ENCODE measurements at regions not wholly inside any gene's neighbourhood (a gene's known extent, or its start where the extent isn't known, plus 50 kb on each side); places are given as distances from the start of the nearest gene placed in this dataset.

GRCh38 chr13:72062566-72062965 is 195.6 kb upstream of the DACH1 start:
- no peak overlapping the region for H2BK12ac ChIP-seq (ENCODE audit: low read length)
- H3K4me3 ChIP-seq (ENCODE audit: low read depth, low read length), result no peak overlapping the region
- H3K27me3 ChIP-seq (ENCODE audit: insufficient read depth, low read length), result no peaks in the 10 kb centered on the region
- H3K9me3 ChIP-seq (ENCODE audit: insufficient read depth, low read depth, low read length), result peaks cover 2% of the 10 kb centered on the region
- H3K27ac ChIP-seq (ENCODE audit: low read depth, low read length), result no peak overlapping the region
- H3K14ac ChIP-seq (ENCODE audit: low read length), result no peak overlapping the region
- H4K8ac ChIP-seq (ENCODE audit: low read depth, low read length), result no peak overlapping the region
- H4K12ac ChIP-seq (ENCODE audit: low read depth, low read length), result no peak overlapping the region
- H2BK5ac ChIP-seq (ENCODE audit: low read depth, low read length, poor library complexity), result no peak overlapping the region
- H2BK120ac ChIP-seq (ENCODE audit: insufficient read depth, low read length, poor library complexity), result no peak overlapping the region
- H3K23ac ChIP-seq (ENCODE audit: low read length), result no peak overlapping the region
- no peak overlapping the region for H4K91ac ChIP-seq (ENCODE audit: low read depth, low read length)
- no peak overlapping the region for H2AFZ ChIP-seq (ENCODE audit: insufficient read depth, low read length, poor library complexity)
- H3K4ac ChIP-seq (ENCODE audit: low read depth, low read length), result no peak overlapping the region
- WGBS (ENCODE audit: extremely low coverage, insufficient coverage, insufficient read length), result no CpG with 5 or more reads among the region's 7 CpGs
- no peaks in the 10 kb centered on the region for H3K79me2 ChIP-seq (ENCODE audit: control insufficient read depth, insufficient read depth, low read length, poor library complexity)
- H2AK5ac ChIP-seq (ENCODE audit: low read length), result no peak overlapping the region
- no peaks in the 10 kb centered on the region for H3K36me3 ChIP-seq (ENCODE audit: control insufficient read depth in 1 of 2, insufficient read depth in 2 of 2, low read length in 2 of 2)
- H3K4me2 ChIP-seq (ENCODE audit: low read length), result no peak overlapping the region
- no peak overlapping the region for H3K9ac ChIP-seq (ENCODE audit: low read length)
- H3K4me1 ChIP-seq (ENCODE audit: control insufficient read depth in 1 of 2, insufficient read depth in 2 of 2, low read length in 2 of 2), result peaks cover 0 to 5% of the 10 kb centered on the region in 2 experiments
- H3K79me1 ChIP-seq (ENCODE audit: low read length), result no peaks in the 10 kb centered on the region
- DNase-seq, result no peak
- H3K18ac ChIP-seq (ENCODE audit: low read length), result no peak overlapping the region

- no peak for DNase-seq
- Histone ChIP-seq H3K4me3 (ENCODE audit: low read depth, low read length) (no peak overlapping the region), H3K36me3 (ENCODE audit: control insufficient read depth in 1 of 2, insufficient read depth in 2 of 2, low read length in 2 of 2) (no peaks in the 10 kb centered on the region), H4K91ac (ENCODE audit: low read depth, low read length) (no peak overlapping the region), H3K4me1 (ENCODE audit: control insufficient read depth in 1 of 2, insufficient read depth in 2 of 2, low read length in 2 of 2) (peaks cover 0 to 5% of the 10 kb centered on the region in 2 experiments), H2AK5ac (ENCODE audit: low read length) (no peak overlapping the region), H3K27me3 (ENCODE audit: insufficient read depth, low read length) (no peaks in the 10 kb centered on the region), H4K8ac (ENCODE audit: low read depth, low read length) (no peak overlapping the region), H3K18ac (ENCODE audit: low read length) (no peak overlapping the region), H3K79me2 (ENCODE audit: control insufficient read depth, insufficient read depth, low read length, poor library complexity) (no peaks in the 10 kb centered on the region), H2BK120ac (ENCODE audit: insufficient read depth, low read length, poor library complexity) (no peak overlapping the region), H3K9me3 (ENCODE audit: insufficient read depth, low read depth, low read length) (peaks cover 2% of the 10 kb centered on the region), H3K23ac (ENCODE audit: low read length) (no peak overlapping the region), H3K9ac (ENCODE audit: low read length) (no peak overlapping the region), H2AFZ (ENCODE audit: insufficient read depth, low read length, poor library complexity) (no peak overlapping the region), H2BK12ac (ENCODE audit: low read length) (no peak overlapping the region), H3K27ac (ENCODE audit: low read depth, low read length) (no peak overlapping the region), H3K4ac (ENCODE audit: low read depth, low read length) (no peak overlapping the region), H3K14ac (ENCODE audit: low read length) (no peak overlapping the region), H3K79me1 (ENCODE audit: low read length) (no peaks in the 10 kb centered on the region), H4K12ac (ENCODE audit: low read depth, low read length) (no peak overlapping the region), H3K4me2 (ENCODE audit: low read length) (no peak overlapping the region), H2BK5ac (ENCODE audit: low read depth, low read length, poor library complexity) (no peak overlapping the region)
- no CpG with 5 or more reads among the region's 2 CpGs for WGBS (ENCODE audit: extremely low coverage, insufficient coverage, insufficient read length)
Measured at GRCh38 chr13:72061613-72062012, 194.6 kb upstream of the DACH1 start.

GRCh38 chr13:72050251-72050650 is 183.2 kb upstream of the DACH1 start:
- no peak overlapping the region for H2AFZ ChIP-seq (ENCODE audit: insufficient read depth, low read length, poor library complexity)
- no peaks in the 10 kb centered on the region for H3K79me2 ChIP-seq (ENCODE audit: control insufficient read depth, insufficient read depth, low read length, poor library complexity)
- H3K23ac ChIP-seq (ENCODE audit: low read length), result no peak overlapping the region
- H3K9ac ChIP-seq (ENCODE audit: low read length), result no peak overlapping the region
- no peak overlapping the region for H2BK5ac ChIP-seq (ENCODE audit: low read depth, low read length, poor library complexity)
- H3K14ac ChIP-seq (ENCODE audit: low read length), result no peak overlapping the region
- no peaks in the 10 kb centered on the region for H3K4me1 ChIP-seq (ENCODE audit: control insufficient read depth in 1 of 2, insufficient read depth in 2 of 2, low read length in 2 of 2)
- WGBS (ENCODE audit: extremely low coverage, insufficient coverage, insufficient read length), result no CpG with 5 or more reads among the region's 3 CpGs
- H3K27ac ChIP-seq (ENCODE audit: low read depth, low read length), result no peak overlapping the region
- H4K12ac ChIP-seq (ENCODE audit: low read depth, low read length), result no peak overlapping the region
- no peaks in the 10 kb centered on the region for H3K36me3 ChIP-seq (ENCODE audit: control insufficient read depth in 1 of 2, insufficient read depth in 2 of 2, low read length in 2 of 2)
- no peaks in the 10 kb centered on the region for H3K79me1 ChIP-seq (ENCODE audit: low read length)
- H4K8ac ChIP-seq (ENCODE audit: low read depth, low read length), result no peak overlapping the region
- H4K91ac ChIP-seq (ENCODE audit: low read depth, low read length), result no peak overlapping the region
- H3K9me3 ChIP-seq (ENCODE audit: insufficient read depth, low read depth, low read length), result no peaks in the 10 kb centered on the region
- no peak overlapping the region for H2BK12ac ChIP-seq (ENCODE audit: low read length)
- no peak overlapping the region for H3K18ac ChIP-seq (ENCODE audit: low read length)
- H3K4me3 ChIP-seq (ENCODE audit: low read depth, low read length), result no peak overlapping the region
- H2AK5ac ChIP-seq (ENCODE audit: low read length), result no peak overlapping the region
- H3K4me2 ChIP-seq (ENCODE audit: low read length), result no peak overlapping the region
- H3K4ac ChIP-seq (ENCODE audit: low read depth, low read length), result no peak overlapping the region
- H3K27me3 ChIP-seq (ENCODE audit: insufficient read depth, low read length), result no peaks in the 10 kb centered on the region
- no peak overlapping the region for H2BK120ac ChIP-seq (ENCODE audit: insufficient read depth, low read length, poor library complexity)
- DNase-seq, result no peak

- Histone ChIP-seq H4K8ac (ENCODE audit: low read depth, low read length) (no peak overlapping the region), H3K27me3 (ENCODE audit: insufficient read depth, low read length) (no peaks in the 10 kb centered on the region), H3K27ac (ENCODE audit: low read depth, low read length) (no peak overlapping the region), H3K9ac (ENCODE audit: low read length) (no peak overlapping the region), H3K18ac (ENCODE audit: low read length) (no peak overlapping the region), H2AK5ac (ENCODE audit: low read length) (no peak overlapping the region), H3K79me1 (ENCODE audit: low read length) (no peaks in the 10 kb centered on the region), H3K14ac (ENCODE audit: low read length) (no peak overlapping the region), H3K4ac (ENCODE audit: low read depth, low read length) (no peak overlapping the region), H2AFZ (ENCODE audit: insufficient read depth, low read length, poor library complexity) (no peak overlapping the region), H3K79me2 (ENCODE audit: control insufficient read depth, insufficient read depth, low read length, poor library complexity) (no peaks in the 10 kb centered on the region), H3K9me3 (ENCODE audit: insufficient read depth, low read depth, low read length) (no peaks in the 10 kb centered on the region), H3K4me3 (ENCODE audit: low read depth, low read length) (no peak overlapping the region), H3K23ac (ENCODE audit: low read length) (no peak overlapping the region), H4K12ac (ENCODE audit: low read depth, low read length) (no peak overlapping the region), H4K91ac (ENCODE audit: low read depth, low read length) (no peak overlapping the region), H2BK120ac (ENCODE audit: insufficient read depth, low read length, poor library complexity) (no peak overlapping the region), H2BK5ac (ENCODE audit: low read depth, low read length, poor library complexity) (no peak overlapping the region), H3K36me3 (ENCODE audit: control insufficient read depth in 1 of 2, insufficient read depth in 2 of 2, low read length in 2 of 2) (no peaks in the 10 kb centered on the region), H2BK12ac (ENCODE audit: low read length) (no peak overlapping the region), H3K4me1 (ENCODE audit: control insufficient read depth in 1 of 2, insufficient read depth in 2 of 2, low read length in 2 of 2) (no peaks in the 10 kb centered on the region), H3K4me2 (ENCODE audit: low read length) (no peak overlapping the region)
- WGBS (ENCODE audit: extremely low coverage, insufficient coverage, insufficient read length), result no CpG with 5 or more reads among the region's 4 CpGs
- no peak for DNase-seq
Measured at GRCh38 chr13:72043366-72043765, 176.4 kb upstream of the DACH1 start.
